Peyer's patch (tissue), 4 donors: ENCODE measurements at regions not wholly inside any gene's neighbourhood (a gene's known extent, or its start where the extent isn't known, plus 50 kb on each side); places are given as distances from the start of the nearest gene placed in this dataset.
"Not testable (repeated sequence)": the region's sequence is repeated elsewhere in the genome, so short reads cannot be mapped to it uniquely, and the experiment has no call there.

Experiments used
- DNase-seq, 3 donors: peaks; one replicate each; pipeline ENCODE4 v3.0.0-alpha.2; 2017 to 2019
- H3K27ac ChIP-seq, 4 donors: fragments of 200-600 bp; sonication (generic); one replicate each; pipeline ENCODE4 v1.5.1; 2016 to 2019
- H3K27me3 ChIP-seq, 2 donors: fragments of 200-600 bp; sonication (generic); one replicate each; pipeline ENCODE4 v1.5.1; 2019
- H3K36me3 ChIP-seq, 3 donors: fragments of 200-600 bp; sonication (generic); one replicate each; pipeline ENCODE4 v1.5.1; 2016 to 2019
- H3K4me1 ChIP-seq, 4 donors: fragments of 200-600 bp; sonication (generic); one replicate each; pipeline ENCODE4 v1.5.1; 2016 to 2019
- H3K4me3 ChIP-seq, 4 donors: fragments of 200-600 bp; sonication (generic); 1 replicate in 3 of 4; 2 replicates in 1 of 4; pipeline ENCODE4 v1.5.1; 2016 to 2019; ENCODE audit warnings: mild to moderate bottlenecking in 1 of 4
- H3K9me3 ChIP-seq, 4 donors: fragments of 200-600 bp; sonication (generic); one replicate each; pipeline ENCODE4 v1.5.1; 2016 to 2019; ENCODE audit warnings: mild to moderate bottlenecking in 1 of 4
- CTCF ChIP-seq, 6 experiments: fragments of 450-650 bp in 4 of 6; fragments of 200-600 bp in 2 of 6; sonication (generic) in 1 of 6; IDR thresholded peaks; one replicate each; pipeline ENCODE4 v1.5.1; 2017 to 2019; ENCODE audit warnings: antibody characterized with exemption in 6 of 6, mild to moderate bottlenecking in 3 of 6, moderate library complexity in 1 of 6
- POLR2A ChIP-seq, 2 donors: fragments of 450-650 bp; IDR thresholded peaks; one replicate each; pipeline ENCODE4 v1.5.1; 2017; ENCODE audit warnings: antibody characterized with exemption in 2 of 2, mild to moderate bottlenecking in 2 of 2, moderate library complexity in 2 of 2

- H3K4me3 ChIP-seq = no peak overlapping the region
- H3K4me1 ChIP-seq = no peaks in the 10 kb centered on the region
- H3K36me3 ChIP-seq = no peaks in the 10 kb centered on the region
- peak in 1 of 3 donors; percentile 19 for DNase-seq
- H3K27me3 ChIP-seq = no peaks in the 10 kb centered on the region
- TF ChIP-seq CTCF (IDR thresholded peaks at IDR 0.05) = no peak
- TF ChIP-seq POLR2A (IDR thresholded peaks at IDR 0.05) = no peak
- H3K9me3 ChIP-seq = peaks cover 0 to 6% (median 0%) of the 10 kb centered on the region in 4 donors
- H3K27ac ChIP-seq = no peak overlapping the region
These were observed 58.7 kb upstream of the NANOS1 start for GRCh38 chr10:118970770-118971169.

GRCh38 chr10:118971187-118971586 is 58.3 kb upstream of the NANOS1 start:
- no peak overlapping the region for H3K27ac ChIP-seq
- H3K36me3 ChIP-seq = no peaks in the 10 kb centered on the region
- no peak overlapping the region for H3K4me3 ChIP-seq
- H3K27me3 ChIP-seq = no peaks in the 10 kb centered on the region
- no peak for DNase-seq
- H3K9me3 ChIP-seq = peaks cover 0 to 6% (median 0%) of the 10 kb centered on the region in 4 donors
- no peaks in the 10 kb centered on the region for H3K4me1 ChIP-seq
- no peak for TF ChIP-seq CTCF (IDR thresholded peaks at IDR 0.05)
- TF ChIP-seq POLR2A (IDR thresholded peaks at IDR 0.05) = no peak

- H3K27ac ChIP-seq = no peak overlapping the region
- H3K4me1 ChIP-seq = no peaks in the 10 kb centered on the region
- H3K4me3 ChIP-seq = no peak overlapping the region
- TF ChIP-seq CTCF (IDR thresholded peaks at IDR 0.05) (no peak), POLR2A (IDR thresholded peaks at IDR 0.05) (no peak)
- peaks cover 0 to 6% (median 0%) of the 10 kb centered on the region in 4 donors for H3K9me3 ChIP-seq
- H3K36me3 ChIP-seq = no peaks in the 10 kb centered on the region
- no peaks in the 10 kb centered on the region for H3K27me3 ChIP-seq
- DNase-seq = no peak
These were observed 57.6 kb upstream of the NANOS1 start for GRCh38 chr10:118971876-118972275.

- Histone ChIP-seq H3K27me3 (no peaks in the 10 kb centered on the region), H3K9me3 (peaks cover 0 to 6% (median 0%) of the 10 kb centered on the region in 4 donors), H3K4me3 (no peak overlapping the region), H3K36me3 (no peaks in the 10 kb centered on the region), H3K27ac (no peak overlapping the region), H3K4me1 (no peaks in the 10 kb centered on the region)
- TF ChIP-seq CTCF (IDR thresholded peaks at IDR 0.05) (no peak), POLR2A (IDR thresholded peaks at IDR 0.05) (no peak)
- DNase-seq = no peak
These were observed 55.8 kb upstream of the NANOS1 start for GRCh38 chr10:118973744-118974143.

GRCh38 chr10:118974951-118975350 is 54.6 kb upstream of the NANOS1 start:
- Histone ChIP-seq H3K4me3 (no peak overlapping the region), H3K4me1 (no peaks in the 10 kb centered on the region), H3K27ac (no peak overlapping the region), H3K36me3 (no peaks in the 10 kb centered on the region), H3K9me3 (peaks cover 0 to 6% (median 0%) of the 10 kb centered on the region in 4 donors), H3K27me3 (no peaks in the 10 kb centered on the region)
- TF ChIP-seq POLR2A (IDR thresholded peaks at IDR 0.05) = no peak
- TF ChIP-seq CTCF (IDR thresholded peaks at IDR 0.05) = no peak
- DNase-seq = no peak

GRCh38 chr10:118976219-118976618 is 53.3 kb upstream of the NANOS1 start:
- H3K4me3 ChIP-seq, H3K9me3 ChIP-seq, H3K36me3 ChIP-seq, H3K27ac ChIP-seq, H3K27me3 ChIP-seq, DNase-seq, H3K4me1 ChIP-seq: not testable (repeated sequence)
